ENCODE measurements at regions not wholly inside any gene's neighbourhood (a gene's known extent, or its start where the extent isn't known, plus 50 kb on each side); places are given as distances from the start of the nearest gene placed in this dataset.
"Not testable (repeated sequence)": the region's sequence is repeated elsewhere in the genome, so short reads cannot be mapped to it uniquely, and the experiment has no call there.

- DNase-seq (ENCODE audit: low spot score) = no peak
Observed at GRCh38 chr1:74818241-74818640, 85.3 kb downstream of the TYW3 start.

GRCh38 chr1:74818661-74819456, 85.9 kb downstream of the TYW3 start:
- no peak for DNase-seq (ENCODE audit: low spot score)

GRCh38 chr1:74822851-74823401, 90.0 kb downstream of the TYW3 start:
- no peak for DNase-seq (ENCODE audit: low spot score)

GRCh38 chr1:74824497-74825107, 91.7 kb downstream of the TYW3 start:
- no peak for DNase-seq (ENCODE audit: low spot score)

- DNase-seq (ENCODE audit: low spot score) = no peak
Observed at GRCh38 chr1:74830766-74831165, 97.8 kb downstream of the TYW3 start.

- no peak for DNase-seq (ENCODE audit: low spot score)
Observed at GRCh38 chr1:74834261-74834660, 101.3 kb downstream of the TYW3 start.

GRCh38 chr1:74835051-74835450, 102.1 kb downstream of the TYW3 start:
- no peak for DNase-seq (ENCODE audit: low spot score)

GRCh38 chr1:74842726-74843125, 109.8 kb downstream of the TYW3 start:
- DNase-seq (ENCODE audit: low spot score) = no peak

- no peak for DNase-seq (ENCODE audit: low spot score)
Observed at GRCh38 chr1:74847715-74848114, 114.8 kb downstream of the TYW3 start.

- no peak for DNase-seq (ENCODE audit: low spot score)
Observed at GRCh38 chr1:74853756-74854155, 120.8 kb downstream of the TYW3 start.

- DNase-seq (ENCODE audit: low spot score) = no peak
Observed at GRCh38 chr1:74856174-74856573, 123.2 kb downstream of the TYW3 start.

- DNase-seq (ENCODE audit: low spot score) = no peak
Observed at GRCh38 chr1:74857676-74858075, 124.7 kb downstream of the TYW3 start.

- no peak for DNase-seq (ENCODE audit: low spot score)
Observed at GRCh38 chr1:74858136-74858535, 125.2 kb downstream of the TYW3 start.

GRCh38 chr1:74861867-74862266, 128.9 kb downstream of the TYW3 start:
- DNase-seq (ENCODE audit: low spot score) = no peak

GRCh38 chr1:74869702-74870101, 136.8 kb downstream of the TYW3 start:
- DNase-seq (ENCODE audit: low spot score) = no peak

GRCh38 chr1:74877366-74877765, 144.4 kb downstream of the TYW3 start:
- DNase-seq (ENCODE audit: low spot score) = not testable (repeated sequence)

- no peak for DNase-seq (ENCODE audit: low spot score)
Observed at GRCh38 chr1:74895411-74895810, 162.5 kb downstream of the TYW3 start.

GRCh38 chr1:74908131-74908530, 175.2 kb downstream of the TYW3 start:
- no peak for DNase-seq (ENCODE audit: low spot score)

- no peak for DNase-seq (ENCODE audit: low spot score)
Observed at GRCh38 chr1:74908797-74909196, 175.8 kb downstream of the TYW3 start.

GRCh38 chr1:74913978-74914377, 181.0 kb downstream of the TYW3 start:
- no peak for DNase-seq (ENCODE audit: low spot score)

- DNase-seq (ENCODE audit: low spot score) = no peak
Observed at GRCh38 chr1:74933500-74933899, 200.5 kb downstream of the TYW3 start.

GRCh38 chr1:74935446-74935845, 198.7 kb upstream of the LHX8 start:
- DNase-seq (ENCODE audit: low spot score) = no peak

- DNase-seq (ENCODE audit: low spot score) = no peak
Observed at GRCh38 chr1:74937176-74937575, 197.0 kb upstream of the LHX8 start.
